Endometrium (tissue), 2 donors: ENCODE measurements at regions not wholly inside any gene's neighbourhood (a gene's known extent, or its start where the extent isn't known, plus 50 kb on each side); places are given as distances from the start of the nearest gene placed in this dataset.
"Not testable (repeated sequence)": the region's sequence is repeated elsewhere in the genome, so short reads cannot be mapped to it uniquely, and the experiment has no call there.

Experiments used
- FAIRE-seq: peaks from 2 replicates; lab custom pipeline; 2012; peaks lifted over from hg19 to GRCh38; lab: Jason Lieb, UNC
- donor health status: control.
- donor health status: control.

DNA sequence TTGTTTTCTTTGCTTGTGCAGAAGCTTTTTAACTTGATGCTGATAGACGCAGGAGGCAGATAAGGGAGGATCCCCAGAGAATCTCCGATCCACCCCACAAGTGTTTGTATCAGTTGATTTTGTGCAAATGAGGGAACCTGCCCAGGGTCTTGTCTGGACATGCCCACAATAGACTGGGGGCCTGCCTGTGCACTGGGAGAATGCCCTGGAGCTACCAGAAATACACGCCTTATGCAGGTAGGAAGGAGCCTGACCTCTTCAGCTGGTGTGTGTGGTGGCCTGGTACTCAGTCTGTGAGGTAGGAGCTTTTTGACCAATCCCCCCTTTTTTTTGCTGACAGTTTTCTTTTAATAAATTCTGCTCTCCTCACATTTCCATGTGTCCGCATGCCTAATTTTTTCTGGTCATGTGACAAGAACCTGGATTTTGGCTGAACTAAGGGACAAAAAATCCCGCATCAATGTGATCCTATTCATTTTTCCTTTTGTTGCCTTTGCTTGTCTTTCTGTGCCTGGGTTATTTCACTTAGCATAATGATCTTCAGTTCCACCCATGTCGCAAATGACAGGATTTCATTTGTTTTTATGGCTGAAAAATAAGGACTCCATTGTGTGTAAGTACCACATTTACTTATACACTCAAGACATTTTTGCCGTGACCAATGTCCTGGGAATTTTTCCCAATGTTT is 430.6 kb upstream of the NRG3 start:
- FAIRE-seq = no peak

DNA sequence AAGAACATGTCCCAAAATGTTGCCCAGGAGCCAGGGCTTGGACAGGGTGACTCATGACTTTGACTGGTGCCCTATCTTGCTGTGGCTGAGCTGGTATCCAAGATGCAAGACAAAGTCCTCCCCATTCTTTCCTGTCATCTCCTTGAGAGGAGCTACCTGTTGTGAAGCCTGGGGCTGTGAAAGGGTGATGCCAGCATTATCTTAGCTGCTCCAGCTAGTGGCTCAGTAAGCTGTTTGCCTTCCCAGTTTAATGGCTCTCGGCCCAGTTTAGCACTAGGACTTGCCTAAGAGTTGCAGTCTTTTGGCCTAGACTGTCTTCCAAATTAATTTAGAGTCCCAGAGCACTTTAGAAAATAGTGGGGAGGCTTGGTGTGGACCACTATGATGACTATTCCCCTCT is 424.3 kb upstream of the NRG3 start:
- no peak for FAIRE-seq

- no peak for FAIRE-seq
These were observed 402.0 kb upstream of the NRG3 start for GRCh38 chr10:81472927-81473470.

DNA sequence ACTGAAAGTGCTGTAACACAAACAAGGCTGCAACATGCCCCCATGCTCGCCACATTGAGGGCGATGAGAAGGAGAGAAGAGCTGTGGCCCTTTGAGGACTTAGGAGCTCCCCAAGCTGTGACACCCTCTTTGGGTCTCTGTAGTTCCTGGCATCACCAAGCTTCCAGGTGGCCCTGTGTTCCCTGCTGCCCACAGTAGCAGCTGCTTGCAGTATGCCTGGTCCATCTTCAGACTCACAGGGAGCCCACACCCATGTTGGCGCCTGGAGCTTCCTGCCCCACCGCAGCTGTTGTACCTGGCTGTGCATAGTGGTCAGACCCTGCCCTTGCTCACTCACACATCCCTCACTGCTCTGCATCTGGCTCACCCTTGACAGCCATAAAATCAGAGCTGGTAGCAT is 401.2 kb upstream of the NRG3 start:
- no peak for FAIRE-seq

DNA sequence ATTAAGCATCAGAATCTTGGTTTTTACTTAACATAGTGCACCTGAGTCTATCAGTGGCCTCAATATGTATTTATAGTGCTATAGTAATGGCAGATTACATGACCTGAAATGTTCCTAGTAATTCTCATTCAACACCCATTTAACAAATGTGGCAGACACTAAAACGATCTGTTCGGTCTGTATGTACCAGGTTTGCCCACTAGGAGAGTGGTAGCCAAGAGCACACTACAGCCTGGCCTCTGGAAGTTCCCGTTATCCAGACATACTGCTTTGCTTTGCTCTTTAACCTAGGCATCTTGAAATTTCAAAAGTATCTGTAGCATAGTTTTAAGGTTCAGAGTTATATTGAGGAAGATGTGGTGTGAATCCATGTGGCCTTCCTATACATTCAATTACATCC is 395.7 kb upstream of the NRG3 start:
- no peak for FAIRE-seq

GRCh38 chr10:81496626-81497025 is 378.4 kb upstream of the NRG3 start:
- no peak for FAIRE-seq

GRCh38 chr10:81498011-81498551 is 376.9 kb upstream of the NRG3 start:
- FAIRE-seq = no peak

- FAIRE-seq = no peak
These were observed 372.2 kb upstream of the NRG3 start for GRCh38 chr10:81502677-81503359.

GRCh38 chr10:81505777-81506176 is 369.2 kb upstream of the NRG3 start:
- FAIRE-seq = not testable (repeated sequence)

DNA sequence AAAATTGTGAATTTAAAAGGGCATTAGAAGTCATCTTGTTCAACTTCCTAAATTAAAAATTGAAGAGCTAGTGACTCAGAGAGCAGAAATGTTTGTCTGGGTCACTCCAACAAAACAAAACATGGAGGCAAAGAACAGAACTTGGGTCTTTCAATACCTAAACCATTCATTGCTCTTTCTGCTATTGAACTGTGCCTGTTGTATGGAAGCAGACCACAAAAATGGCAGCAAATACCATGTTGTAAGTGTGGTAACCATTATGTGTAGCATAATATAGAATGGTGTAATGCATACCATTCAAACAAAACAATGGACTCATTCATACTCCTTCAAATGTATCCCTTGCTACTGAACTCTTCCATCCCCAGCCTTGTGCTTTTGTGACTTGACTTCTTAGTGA is 360.2 kb upstream of the NRG3 start:
- FAIRE-seq = no peak

DNA sequence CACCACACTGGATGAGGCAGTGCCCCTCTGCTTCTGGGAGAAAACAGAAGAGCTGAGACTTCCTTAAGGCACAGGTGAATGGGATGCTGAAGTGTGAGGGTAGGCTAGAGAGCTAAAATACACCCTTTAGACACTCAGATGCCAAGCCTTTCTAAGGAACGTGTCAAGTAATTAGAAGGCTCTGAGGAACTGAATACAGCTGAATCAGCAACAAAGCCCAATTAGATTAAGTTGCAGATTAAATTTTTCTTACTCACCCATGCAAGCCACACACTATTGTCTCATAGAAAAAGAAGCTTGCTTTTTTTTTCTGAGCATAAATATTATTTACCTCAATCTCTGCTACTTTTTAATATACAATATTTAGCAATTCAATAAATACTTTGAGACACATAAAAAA is 354.3 kb upstream of the NRG3 start:
- FAIRE-seq = no peak

- FAIRE-seq = no peak
These were observed 350.5 kb upstream of the NRG3 start for GRCh38 chr10:81524467-81524866.

GRCh38 chr10:81532403-81532802 is 342.6 kb upstream of the NRG3 start:
- FAIRE-seq = no peak

DNA sequence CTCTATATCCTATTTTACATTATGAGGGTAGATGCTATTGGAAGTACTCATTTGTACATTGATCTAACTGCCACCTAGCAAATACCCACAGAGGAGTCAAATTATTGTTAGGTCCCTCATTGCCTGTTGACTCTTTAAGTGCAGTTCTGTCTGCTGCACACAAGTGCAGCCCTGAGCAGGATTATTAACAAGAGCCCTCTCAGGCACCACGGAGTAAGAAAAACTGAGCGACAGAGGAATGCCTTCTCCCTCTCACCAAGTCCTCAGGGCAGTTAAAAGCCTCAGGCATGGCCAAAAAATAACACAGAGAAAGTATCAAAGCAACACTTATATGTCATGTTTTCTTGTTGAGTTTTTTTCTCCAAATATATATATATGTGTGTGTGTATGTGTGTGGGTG is 340.0 kb upstream of the NRG3 start:
- FAIRE-seq = no peak

DNA sequence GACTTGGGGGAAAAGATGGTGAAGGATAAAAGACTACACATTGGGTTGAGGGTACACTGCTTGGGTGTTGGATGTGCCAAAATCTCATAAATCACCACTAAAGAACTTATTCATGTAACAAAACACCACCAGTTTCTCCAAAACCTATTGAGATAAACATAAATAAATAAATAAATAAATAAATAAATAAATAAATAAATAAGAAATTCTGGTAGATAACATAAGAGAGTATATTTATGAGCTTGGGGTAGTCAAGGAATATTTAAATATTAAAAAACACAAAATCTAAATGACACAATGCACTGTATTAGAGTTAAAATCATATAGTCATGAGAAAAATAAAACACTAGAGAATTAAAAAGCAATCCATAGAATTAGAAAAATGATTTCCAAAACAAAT is 333.5 kb upstream of the NRG3 start:
- no peak for FAIRE-seq

DNA sequence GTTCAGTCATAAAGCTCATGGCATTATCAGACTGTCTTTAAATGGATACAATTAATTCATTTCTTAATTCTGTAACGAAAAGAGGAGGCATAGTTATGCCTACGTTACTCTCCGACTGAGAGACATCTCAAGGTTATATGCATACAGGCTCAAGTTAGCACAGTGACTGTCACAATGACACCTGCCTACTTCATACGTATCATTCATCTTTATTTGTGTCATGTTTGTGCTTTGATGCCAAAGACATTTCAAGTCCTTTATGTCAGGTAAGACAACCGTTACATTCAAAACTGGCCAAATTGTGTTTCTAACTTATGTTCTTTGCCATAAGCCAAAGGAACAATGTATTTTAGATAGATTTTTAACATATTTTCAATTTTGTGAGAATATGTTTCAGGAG is 328.8 kb upstream of the NRG3 start:
- FAIRE-seq = no peak

DNA sequence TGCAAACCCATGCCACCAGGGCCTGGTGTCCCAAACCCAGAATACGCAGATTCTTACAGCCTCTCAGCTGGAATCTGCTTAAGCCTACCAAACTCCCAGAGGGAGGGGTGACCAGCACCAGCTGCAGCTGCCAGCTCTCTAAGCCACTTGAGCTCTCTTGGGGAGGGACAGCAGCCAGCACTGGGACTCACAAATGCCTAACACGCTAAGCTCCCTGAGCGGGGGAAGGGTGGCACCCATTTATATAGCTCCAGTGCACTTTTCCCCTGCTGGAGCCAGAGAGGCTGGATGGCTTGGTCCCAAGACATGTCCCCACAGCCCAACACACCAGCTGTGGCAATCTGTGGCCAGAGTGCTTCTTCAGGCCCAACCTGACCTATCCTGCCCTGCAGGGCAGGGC is 326.8 kb upstream of the NRG3 start:
- no peak for FAIRE-seq

GRCh38 chr10:81564143-81564542 is 310.9 kb upstream of the NRG3 start:
- no peak for FAIRE-seq

GRCh38 chr10:81569488-81569887 is 305.5 kb upstream of the NRG3 start:
- FAIRE-seq = no peak

- no peak for FAIRE-seq
These were observed 304.6 kb upstream of the NRG3 start for GRCh38 chr10:81570349-81570748.

GRCh38 chr10:81570878-81571794 is 303.9 kb upstream of the NRG3 start:
- no peak for FAIRE-seq

DNA sequence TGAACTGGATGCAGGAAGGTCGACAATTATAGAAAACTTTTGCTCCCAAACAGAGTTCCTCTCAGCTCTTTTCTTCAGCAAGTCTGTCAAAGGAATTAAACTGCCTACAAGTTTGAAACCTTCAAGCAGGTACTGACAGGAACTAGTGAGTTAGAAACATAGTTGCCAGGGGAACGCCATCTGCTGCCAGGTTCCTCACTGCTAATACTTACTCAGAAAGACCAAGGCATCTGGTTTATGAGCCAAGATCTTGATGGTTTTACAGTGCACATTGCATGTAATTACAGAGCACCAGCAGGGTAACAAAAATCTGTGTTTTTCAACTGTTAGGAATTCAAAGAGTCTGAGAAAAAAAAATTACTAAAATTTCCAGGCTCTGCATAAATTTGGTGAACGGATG is 300.0 kb upstream of the NRG3 start:
- no peak for FAIRE-seq

GRCh38 chr10:81576336-81576735 is 298.7 kb upstream of the NRG3 start:
- FAIRE-seq = no peak
